ENCODE measurements at regions not wholly inside any gene's neighbourhood (a gene's known extent, or its start where the extent isn't known, plus 50 kb on each side); places are given as distances from the start of the nearest gene placed in this dataset.

DNA sequence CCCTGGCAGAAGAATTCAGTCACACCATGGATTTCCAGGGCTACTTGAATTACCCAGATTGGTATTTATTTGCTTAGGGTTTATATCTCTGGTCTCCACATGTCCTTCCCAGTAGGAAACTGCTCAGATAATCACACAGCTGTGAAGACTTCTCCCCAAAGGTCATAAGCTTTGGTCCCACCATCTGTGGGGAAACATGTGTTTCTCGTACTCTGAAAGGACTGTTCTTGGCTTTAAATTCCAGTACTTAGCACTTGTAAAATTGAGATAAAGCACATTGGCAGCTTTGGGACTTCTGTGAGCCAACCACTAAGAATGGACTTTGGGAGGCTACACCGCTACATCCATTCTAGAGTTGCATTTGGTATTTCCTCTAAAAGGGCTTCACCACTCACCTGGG, 205.3 kb upstream of the FOXA2 start:
- intact Hi-C loops (cut with micrococcal nuclease; ENCODE audit: unreplicated experiment), result no loop called here
- DNase-seq (ENCODE audit: low spot score), result no peak
- ChIA-PET CTCF (ENCODE audit: low intra/inter-chr PET ratio, low total read pairs) (no interaction called here), POLR2A (no interaction called here)
- Histone ChIP-seq H3K4me2 (ENCODE audit: low read depth, low read length) (no peak overlapping the region), H3K4me1 (ENCODE audit: insufficient read depth, low read length) (no peaks in the 10 kb centered on the region), H3K27ac (ENCODE audit: extremely low read length, insufficient read depth, low read length) (no peak overlapping the region), H3K27me3 (ENCODE audit: control insufficient read depth in 1 of 2, insufficient read depth in 2 of 2, low read length in 2 of 2) (no peaks in the 10 kb centered on the region; a peak in 1 of 5 replicates), H3K9me3 (ENCODE audit: low read length) (no peaks in the 10 kb centered on the region), H3K36me3 (replicated peaks in 1 of 2; ENCODE audit: control insufficient read depth in 1 of 2, insufficient read depth in 2 of 2, low read length in 2 of 2) (no peaks in the 10 kb centered on the region), H3K79me2 (ENCODE audit: insufficient read depth, low read length) (no peaks in the 10 kb centered on the region), H3K9ac (ENCODE audit: insufficient read depth, low read depth, low read length) (no peak overlapping the region), H2AFZ (ENCODE audit: low read length) (no peak overlapping the region), H4K20me1 (ENCODE audit: insufficient read depth, low read length) (no peaks in the 10 kb centered on the region), H3K4me3 (replicated peaks in 1 of 3; ENCODE audit: insufficient read depth in 1 of 3, low read depth in 2 of 3, low read length in 3 of 3) (no peak overlapping the region)
- BruUV-seq (replicated peaks), result no TSS peak
- ATAC-seq, result no peak
- 23% methylated on average over 2 of the region's 2 CpGs for WGBS (ENCODE audit: low lambda C conversion rate)
- no peak for FAIRE-seq
- in situ Hi-C loops (cut with HindIII; ENCODE audit: extremely low pct_ligation_motif_present, low pct_unique_long_range_greater_than_20kb), result no loop called here
- no peak for TF ChIP-seq DNMT3B (CRISPR knock-in tag; conservative IDR thresholded peaks at IDR 0.05)
- no peak for TF ChIP-seq NR2F1 (CRISPR knock-in tag; IDR thresholded peaks at IDR 0.05)
- TF ChIP-seq YEATS4 (CRISPR knock-in tag; IDR thresholded peaks at IDR 0.05; ENCODE audit: borderline replicate concordance), result no peak
- no peak for TF ChIP-seq ZNF331 (CRISPR knock-in tag; IDR thresholded peaks at IDR 0.05)
- TF ChIP-seq HDAC2 (CRISPR knock-in tag; IDR thresholded peaks at IDR 0.05), result no peak
- no peak for TF ChIP-seq ISL2 (CRISPR knock-in tag; IDR thresholded peaks at IDR 0.05)
- no peak for TF ChIP-seq HIVEP1 (CRISPR knock-in tag; IDR thresholded peaks at IDR 0.05)
- TF ChIP-seq ZFP36 (IDR thresholded peaks at IDR 0.05; ENCODE audit: borderline replicate concordance, low read depth, low read length, partially characterized antibody), result no peak
- no peak for TF ChIP-seq MAFF (IDR thresholded peaks at IDR 0.05; ENCODE audit: low read depth, low read length)
- TF ChIP-seq, protein P1, sequence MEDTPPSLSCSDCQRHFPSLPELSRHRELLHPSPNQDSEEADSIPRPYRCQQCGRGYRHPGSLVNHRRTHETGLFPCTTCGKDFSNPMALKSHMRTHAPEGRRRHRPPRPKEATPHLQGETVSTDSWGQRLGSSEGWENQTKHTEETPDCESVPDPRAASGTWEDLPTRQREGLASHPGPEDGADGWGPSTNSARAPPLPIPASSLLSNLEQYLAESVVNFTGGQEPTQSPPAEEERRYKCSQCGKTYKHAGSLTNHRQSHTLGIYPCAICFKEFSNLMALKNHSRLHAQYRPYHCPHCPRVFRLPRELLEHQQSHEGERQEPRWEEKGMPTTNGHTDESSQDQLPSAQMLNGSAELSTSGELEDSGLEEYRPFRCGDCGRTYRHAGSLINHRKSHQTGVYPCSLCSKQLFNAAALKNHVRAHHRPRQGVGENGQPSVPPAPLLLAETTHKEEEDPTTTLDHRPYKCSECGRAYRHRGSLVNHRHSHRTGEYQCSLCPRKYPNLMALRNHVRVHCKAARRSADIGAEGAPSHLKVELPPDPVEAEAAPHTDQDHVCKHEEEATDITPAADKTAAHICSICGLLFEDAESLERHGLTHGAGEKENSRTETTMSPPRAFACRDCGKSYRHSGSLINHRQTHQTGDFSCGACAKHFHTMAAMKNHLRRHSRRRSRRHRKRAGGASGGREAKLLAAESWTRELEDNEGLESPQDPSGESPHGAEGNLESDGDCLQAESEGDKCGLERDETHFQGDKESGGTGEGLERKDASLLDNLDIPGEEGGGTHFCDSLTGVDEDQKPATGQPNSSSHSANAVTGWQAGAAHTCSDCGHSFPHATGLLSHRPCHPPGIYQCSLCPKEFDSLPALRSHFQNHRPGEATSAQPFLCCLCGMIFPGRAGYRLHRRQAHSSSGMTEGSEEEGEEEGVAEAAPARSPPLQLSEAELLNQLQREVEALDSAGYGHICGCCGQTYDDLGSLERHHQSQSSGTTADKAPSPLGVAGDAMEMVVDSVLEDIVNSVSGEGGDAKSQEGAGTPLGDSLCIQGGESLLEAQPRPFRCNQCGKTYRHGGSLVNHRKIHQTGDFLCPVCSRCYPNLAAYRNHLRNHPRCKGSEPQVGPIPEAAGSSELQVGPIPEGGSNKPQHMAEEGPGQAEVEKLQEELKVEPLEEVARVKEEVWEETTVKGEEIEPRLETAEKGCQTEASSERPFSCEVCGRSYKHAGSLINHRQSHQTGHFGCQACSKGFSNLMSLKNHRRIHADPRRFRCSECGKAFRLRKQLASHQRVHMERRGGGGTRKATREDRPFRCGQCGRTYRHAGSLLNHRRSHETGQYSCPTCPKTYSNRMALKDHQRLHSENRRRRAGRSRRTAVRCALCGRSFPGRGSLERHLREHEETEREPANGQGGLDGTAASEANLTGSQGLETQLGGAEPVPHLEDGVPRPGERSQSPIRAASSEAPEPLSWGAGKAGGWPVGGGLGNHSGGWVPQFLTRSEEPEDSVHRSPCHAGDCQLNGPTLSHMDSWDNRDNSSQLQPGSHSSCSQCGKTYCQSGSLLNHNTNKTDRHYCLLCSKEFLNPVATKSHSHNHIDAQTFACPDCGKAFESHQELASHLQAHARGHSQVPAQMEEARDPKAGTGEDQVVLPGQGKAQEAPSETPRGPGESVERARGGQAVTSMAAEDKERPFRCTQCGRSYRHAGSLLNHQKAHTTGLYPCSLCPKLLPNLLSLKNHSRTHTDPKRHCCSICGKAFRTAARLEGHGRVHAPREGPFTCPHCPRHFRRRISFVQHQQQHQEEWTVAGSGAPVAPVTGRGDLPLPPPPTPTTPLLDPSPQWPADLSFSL (CRISPR knock-in tag; IDR thresholded peaks at IDR 0.05), result no peak
- TF ChIP-seq, protein P2, sequence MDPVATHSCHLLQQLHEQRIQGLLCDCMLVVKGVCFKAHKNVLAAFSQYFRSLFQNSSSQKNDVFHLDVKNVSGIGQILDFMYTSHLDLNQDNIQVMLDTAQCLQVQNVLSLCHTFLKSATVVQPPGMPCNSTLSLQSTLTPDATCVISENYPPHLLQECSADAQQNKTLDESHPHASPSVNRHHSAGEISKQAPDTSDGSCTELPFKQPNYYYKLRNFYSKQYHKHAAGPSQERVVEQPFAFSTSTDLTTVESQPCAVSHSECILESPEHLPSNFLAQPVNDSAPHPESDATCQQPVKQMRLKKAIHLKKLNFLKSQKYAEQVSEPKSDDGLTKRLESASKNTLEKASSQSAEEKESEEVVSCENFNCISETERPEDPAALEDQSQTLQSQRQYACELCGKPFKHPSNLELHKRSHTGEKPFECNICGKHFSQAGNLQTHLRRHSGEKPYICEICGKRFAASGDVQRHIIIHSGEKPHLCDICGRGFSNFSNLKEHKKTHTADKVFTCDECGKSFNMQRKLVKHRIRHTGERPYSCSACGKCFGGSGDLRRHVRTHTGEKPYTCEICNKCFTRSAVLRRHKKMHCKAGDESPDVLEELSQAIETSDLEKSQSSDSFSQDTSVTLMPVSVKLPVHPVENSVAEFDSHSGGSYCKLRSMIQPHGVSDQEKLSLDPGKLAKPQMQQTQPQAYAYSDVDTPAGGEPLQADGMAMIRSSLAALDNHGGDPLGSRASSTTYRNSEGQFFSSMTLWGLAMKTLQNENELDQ (CRISPR knock-in tag; IDR thresholded peaks at IDR 0.05; ENCODE audit: borderline replicate concordance), result no peak

Measured in HepG2 (cell line).